ENCODE measurements at regions not wholly inside any gene's neighbourhood (a gene's known extent, or its start where the extent isn't known, plus 50 kb on each side); places are given as distances from the start of the nearest gene placed in this dataset.

DNA sequence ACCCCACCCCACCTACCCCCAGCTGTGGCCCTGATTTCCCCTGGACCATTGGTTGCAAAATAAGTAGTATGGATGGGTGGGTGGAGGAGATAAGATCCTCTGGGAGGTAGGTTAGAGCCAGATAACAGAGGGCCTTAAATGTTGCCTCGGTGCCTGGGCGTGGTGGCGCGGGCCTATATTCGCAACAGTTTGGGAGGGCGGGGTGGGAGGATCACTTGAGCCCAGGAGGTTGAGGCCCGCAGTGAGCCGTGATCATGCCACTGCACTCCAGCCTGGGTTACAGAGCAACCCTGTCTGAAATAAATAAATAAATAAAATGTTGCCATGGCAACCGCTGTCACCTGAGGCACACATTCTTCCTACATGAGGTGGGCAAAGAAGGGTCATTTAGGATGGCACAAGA is 103.3 kb upstream of the GATA6 start:
- TF ChIP-seq, protein P1, sequence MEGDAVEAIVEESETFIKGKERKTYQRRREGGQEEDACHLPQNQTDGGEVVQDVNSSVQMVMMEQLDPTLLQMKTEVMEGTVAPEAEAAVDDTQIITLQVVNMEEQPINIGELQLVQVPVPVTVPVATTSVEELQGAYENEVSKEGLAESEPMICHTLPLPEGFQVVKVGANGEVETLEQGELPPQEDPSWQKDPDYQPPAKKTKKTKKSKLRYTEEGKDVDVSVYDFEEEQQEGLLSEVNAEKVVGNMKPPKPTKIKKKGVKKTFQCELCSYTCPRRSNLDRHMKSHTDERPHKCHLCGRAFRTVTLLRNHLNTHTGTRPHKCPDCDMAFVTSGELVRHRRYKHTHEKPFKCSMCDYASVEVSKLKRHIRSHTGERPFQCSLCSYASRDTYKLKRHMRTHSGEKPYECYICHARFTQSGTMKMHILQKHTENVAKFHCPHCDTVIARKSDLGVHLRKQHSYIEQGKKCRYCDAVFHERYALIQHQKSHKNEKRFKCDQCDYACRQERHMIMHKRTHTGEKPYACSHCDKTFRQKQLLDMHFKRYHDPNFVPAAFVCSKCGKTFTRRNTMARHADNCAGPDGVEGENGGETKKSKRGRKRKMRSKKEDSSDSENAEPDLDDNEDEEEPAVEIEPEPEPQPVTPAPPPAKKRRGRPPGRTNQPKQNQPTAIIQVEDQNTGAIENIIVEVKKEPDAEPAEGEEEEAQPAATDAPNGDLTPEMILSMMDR (IDR thresholded peaks at IDR 0.05) = no peak
- no peak for TF ChIP-seq POLR2A (IDR thresholded peaks at IDR 0.05)
